ENCODE measurements at regions not wholly inside any gene's neighbourhood (a gene's known extent, or its start where the extent isn't known, plus 50 kb on each side); places are given as distances from the start of the nearest gene placed in this dataset.

- DNase-seq: no peak
- in situ Hi-C loops (cut with MboI; ENCODE audit: low pct_unique_long_range_greater_than_20kb, low sequenced_read_pairs): no loop called here
Observed at GRCh38 chr10:123463698-123464097, 202.5 kb upstream of the GPR26 start.

GRCh38 chr10:123464430-123465323 is 201.5 kb upstream of the GPR26 start:
- in situ Hi-C loops (cut with MboI; ENCODE audit: low pct_unique_long_range_greater_than_20kb, low sequenced_read_pairs): no loop called here
- DNase-seq: peak; percentile 16

GRCh38 chr10:123470336-123470921 is 195.7 kb upstream of the GPR26 start:
- in situ Hi-C loops (cut with MboI; ENCODE audit: low pct_unique_long_range_greater_than_20kb, low sequenced_read_pairs): no loop called here
- no peak for DNase-seq

- DNase-seq: no peak
- in situ Hi-C loops (cut with MboI; ENCODE audit: low pct_unique_long_range_greater_than_20kb, low sequenced_read_pairs): no loop called here
Observed at GRCh38 chr10:123471811-123472210, 194.3 kb upstream of the GPR26 start.

- peak; percentile 10 for DNase-seq
- in situ Hi-C loops (cut with MboI; ENCODE audit: low pct_unique_long_range_greater_than_20kb, low sequenced_read_pairs): no loop called here
Observed at GRCh38 chr10:123472606-123473005, 193.5 kb upstream of the GPR26 start.

- in situ Hi-C loops (cut with MboI; ENCODE audit: low pct_unique_long_range_greater_than_20kb, low sequenced_read_pairs): no loop called here
Observed at GRCh38 chr10:123474700-123475099, 191.5 kb upstream of the GPR26 start.

GRCh38 chr10:123475466-123475865 is 190.7 kb upstream of the GPR26 start:
- in situ Hi-C loops (cut with MboI; ENCODE audit: low pct_unique_long_range_greater_than_20kb, low sequenced_read_pairs): no loop called here
- no peak for DNase-seq

More at GRCh38 chr10:123474700-123475099, 191.5 kb upstream of the GPR26 start:
- no peak for DNase-seq

GRCh38 chr10:123478116-123478515 is 188.0 kb upstream of the GPR26 start:
- DNase-seq: no peak
- in situ Hi-C loops (cut with MboI; ENCODE audit: low pct_unique_long_range_greater_than_20kb, low sequenced_read_pairs): no loop called here

- in situ Hi-C loops (cut with MboI; ENCODE audit: low pct_unique_long_range_greater_than_20kb, low sequenced_read_pairs): no loop called here
- no peak for DNase-seq
Observed at GRCh38 chr10:123479640-123480039, 186.5 kb upstream of the GPR26 start.

GRCh38 chr10:123480344-123480743 is 185.8 kb upstream of the GPR26 start:
- in situ Hi-C loops (cut with MboI; ENCODE audit: low pct_unique_long_range_greater_than_20kb, low sequenced_read_pairs): no loop called here
- DNase-seq: no peak

GRCh38 chr10:123480845-123481244 is 185.3 kb upstream of the GPR26 start:
- DNase-seq: no peak
- in situ Hi-C loops (cut with MboI; ENCODE audit: low pct_unique_long_range_greater_than_20kb, low sequenced_read_pairs): no loop called here

- in situ Hi-C loops (cut with MboI; ENCODE audit: low pct_unique_long_range_greater_than_20kb, low sequenced_read_pairs): no loop called here
- no peak for DNase-seq
Observed at GRCh38 chr10:123484722-123485121, 181.4 kb upstream of the GPR26 start.

- in situ Hi-C loops (cut with MboI; ENCODE audit: low pct_unique_long_range_greater_than_20kb, low sequenced_read_pairs): no loop called here
- DNase-seq: no peak
Observed at GRCh38 chr10:123485341-123485960, 180.7 kb upstream of the GPR26 start.

GRCh38 chr10:123488436-123488835 is 177.7 kb upstream of the GPR26 start:
- DNase-seq: no peak
- in situ Hi-C loops (cut with MboI; ENCODE audit: low pct_unique_long_range_greater_than_20kb, low sequenced_read_pairs): no loop called here

GRCh38 chr10:123491364-123491763 is 174.8 kb upstream of the GPR26 start:
- in situ Hi-C loops (cut with MboI; ENCODE audit: low pct_unique_long_range_greater_than_20kb, low sequenced_read_pairs): no loop called here
- DNase-seq: no peak

GRCh38 chr10:123492016-123492415 is 174.1 kb upstream of the GPR26 start:
- no peak for DNase-seq
- in situ Hi-C loops (cut with MboI; ENCODE audit: low pct_unique_long_range_greater_than_20kb, low sequenced_read_pairs): no loop called here

GRCh38 chr10:123494301-123494808 is 171.8 kb upstream of the GPR26 start:
- in situ Hi-C loops (cut with MboI; ENCODE audit: low pct_unique_long_range_greater_than_20kb, low sequenced_read_pairs): no loop called here
- no peak for DNase-seq

GRCh38 chr10:123496375-123496774 is 169.8 kb upstream of the GPR26 start:
- DNase-seq: no peak
- in situ Hi-C loops (cut with MboI; ENCODE audit: low pct_unique_long_range_greater_than_20kb, low sequenced_read_pairs): no loop called here

- DNase-seq: no peak
Observed at GRCh38 chr10:123496996-123497660, 169.0 kb upstream of the GPR26 start.

GRCh38 chr10:123500110-123500509 is 166.0 kb upstream of the GPR26 start:
- in situ Hi-C loops (cut with MboI; ENCODE audit: low pct_unique_long_range_greater_than_20kb, low sequenced_read_pairs): no loop called here
- DNase-seq: no peak

More at GRCh38 chr10:123496996-123497660, 169.0 kb upstream of the GPR26 start:
- in situ Hi-C loops (cut with MboI; ENCODE audit: low pct_unique_long_range_greater_than_20kb, low sequenced_read_pairs): no loop called here
